Endothelial cell of umbilical vein (primary cell): ENCODE measurements at regions not wholly inside any gene's neighbourhood (a gene's known extent, or its start where the extent isn't known, plus 50 kb on each side); places are given as distances from the start of the nearest gene placed in this dataset.

ENCODE experiments used
- BruUV-seq: library from RNA; stranded (reverse); fragments of 400-500 nt; replicated peaks from 2 replicates; lab custom pipeline; 2021; lab: Mats Ljungman, UMichigan
- CTCF ChIA-PET: fragments of 300-600, 350-600 bp; sonication (Branson Sonifier 250); formaldehyde crosslinking; loops from one replicate; lab custom pipeline; 2021; ENCODE audit warnings: antibody characterized with exemption, inconsistent platforms; lab: Charles Lee
- POLR2A ChIA-PET: fragments of 300-600, 350-600 bp; sonication (Branson Sonifier 250); formaldehyde crosslinking; loops from one replicate; lab custom pipeline; 2021; ENCODE audit warnings: antibody characterized with exemption, inconsistent platforms; lab: Charles Lee
- DNase-seq: peaks from one replicate; pipeline ENCODE4 v3.0.0-alpha.2; 2011; ENCODE audit warnings: low read depth, low spot score
- FAIRE-seq: peaks from 2 replicates; lab custom pipeline; 2011; peaks lifted over from hg19 to GRCh38; lab: Jason Lieb, UNC
- H2AFZ ChIP-seq: 2 replicates; pipeline ENCODE4 v1.6.0; 2012; ENCODE audit warnings: low read depth, low read length, control low read depth, inconsistent platforms
- H3K27ac ChIP-seq: 2 replicates; pipeline ENCODE4 v1.5.1; 2011; ENCODE audit warnings: low read depth, mild to moderate bottlenecking, control low read depth, low read length, moderate library complexity; ENCODE audit not compliant: insufficient read depth
- H3K27me3 ChIP-seq, 2 experiments: 2 replicates each; pipeline versions ENCODE4 v1.6.0 to v1.6.1; 2011; ENCODE audit warnings: low read length in 2 of 2, mixed read lengths in 1 of 2; ENCODE audit not compliant: control insufficient read depth in 2 of 2, insufficient read depth in 2 of 2
- H3K36me3 ChIP-seq, 2 experiments: 2 replicates in 1 of 2; 3 replicates in 1 of 2; pipeline ENCODE4 v1.5.1; 2011; ENCODE audit warnings: low read length in 2 of 2, mild to moderate bottlenecking in 1 of 2, moderate library complexity in 1 of 2; ENCODE audit not compliant: control insufficient read depth in 2 of 2, insufficient read depth in 2 of 2; ENCODE audit errors: extremely low read depth in 1 of 2
- H3K4me1 ChIP-seq: 3 replicates; pipeline ENCODE4 v1.5.1; 2011; ENCODE audit warnings: mild to moderate bottlenecking, low read length; ENCODE audit not compliant: control insufficient read depth, insufficient read depth; ENCODE audit errors: extremely low read depth
- H3K4me2 ChIP-seq: 2 replicates; pipeline ENCODE4 v1.6.1; 2011; ENCODE audit warnings: low read length, control low read depth, mixed read lengths; ENCODE audit not compliant: insufficient read depth
- H3K4me3 ChIP-seq, 3 experiments: fragments of 200-600 bp in 1 of 3; sonication (generic), shearing (Covaris generic) in 1 of 3; replicated peaks in 1 of 3; 2 replicates each; pipeline ENCODE4 v1.5.1; 2011 to 2016; ENCODE audit warnings: control low read depth in 3 of 3, low read length in 3 of 3, mild to moderate bottlenecking in 2 of 3, inconsistent platforms in 1 of 3, low read depth in 1 of 3, moderate library complexity in 1 of 3; ENCODE audit not compliant: insufficient read depth in 1 of 3
- H3K79me2 ChIP-seq: 2 replicates; pipeline ENCODE4 v1.6.0; 2012; ENCODE audit warnings: low read length, inconsistent platforms; ENCODE audit not compliant: control insufficient read depth, insufficient read depth
- H3K9ac ChIP-seq: replicated peaks from 2 replicates; pipeline ENCODE3; 2011; ENCODE audit warnings: low read length, control low read depth; ENCODE audit not compliant: insufficient read depth; ENCODE audit errors: extremely low read depth
- H3K9me1 ChIP-seq: replicated peaks from 3 replicates; pipeline ENCODE4 v1.6.0; 2011; ENCODE audit warnings: mild to moderate bottlenecking, low read length; ENCODE audit not compliant: control insufficient read depth, insufficient read depth; ENCODE audit errors: extremely low read depth
- H3K9me3 ChIP-seq: replicated peaks from 2 replicates; pipeline ENCODE4 v1.5.1; 2012; ENCODE audit warnings: low read length, inconsistent platforms; ENCODE audit not compliant: control insufficient read depth, insufficient read depth
- H4K20me1 ChIP-seq: replicated peaks from 2 replicates; pipeline ENCODE3; 2011; ENCODE audit warnings: mild to moderate bottlenecking, low read length; ENCODE audit not compliant: control insufficient read depth, insufficient read depth; ENCODE audit errors: extremely low read depth
- EZH2 ChIP-seq: IDR thresholded peaks from 2 replicates; pipeline ENCODE4 v1.6.1; 2012; ENCODE audit warnings: borderline replicate concordance, low read depth, mild to moderate bottlenecking, moderate library complexity, low read length, inconsistent platforms; ENCODE audit not compliant: severe bottlenecking
- FOS ChIP-seq: IDR thresholded peaks from 2 replicates; pipeline ENCODE4 v1.6.1; 2011; ENCODE audit warnings: mild to moderate bottlenecking, low read length, moderate library complexity, borderline replicate concordance; ENCODE audit not compliant: insufficient read depth
- GATA2 ChIP-seq: IDR thresholded peaks from 2 replicates; pipeline ENCODE4 v1.7.0; 2011; ENCODE audit warnings: low read depth, mild to moderate bottlenecking, moderate library complexity, mixed read lengths, low read length; ENCODE audit not compliant: insufficient read length, insufficient read depth
- JUN ChIP-seq: IDR thresholded peaks from 2 replicates; pipeline ENCODE4 v1.6.1; 2011; ENCODE audit warnings: borderline replicate concordance, low read depth; ENCODE audit not compliant: insufficient read length, insufficient read depth
- MYC ChIP-seq: IDR thresholded peaks from one replicate; pipeline ENCODE4 v1.6.1; 2011; ENCODE audit warnings: mild to moderate bottlenecking, low read depth, low read length
- POLR2A ChIP-seq: IDR thresholded peaks from 2 replicates; pipeline ENCODE4 v1.6.1; 2012; ENCODE audit warnings: low read depth, mild to moderate bottlenecking, control low read depth, low read length
- POLR2AphosphoS5 ChIP-seq: IDR thresholded peaks from 2 replicates; pipeline ENCODE4 v1.6.1; 2012; ENCODE audit warnings: low read depth, mild to moderate bottlenecking, control low read depth, low read length, moderate library complexity; ENCODE audit not compliant: insufficient read depth
- dilution Hi-C: fragments of 300-500 bp; cut with MboI; formaldehyde crosslinking; loops from one replicate; pipeline ENCODE4 v1.15.0; 2019; ENCODE audit warnings: low sequenced_read_pairs; ENCODE audit not compliant: extremely low pct_ligation_motif_present
- intact Hi-C: fragments of 100-400 bp; cut with micrococcal nuclease; formaldehyde crosslinking; loops from one replicate; pipeline ENCODE4 v1.10.0; 2022
- TF ChIP-seq, protein P1 (sequence below): IDR thresholded peaks from 2 replicates; pipeline ENCODE4 v1.6.1; 2011; ENCODE audit not compliant: insufficient read depth, insufficient read length
- TF ChIP-seq, protein P2 (sequence below), 2 donors: IDR thresholded peaks; 1 replicate in 1 of 2; 2 replicates in 1 of 2; pipeline ENCODE4 v1.5.1; 2011; ENCODE audit warnings: low read length in 2 of 2, mild to moderate bottlenecking in 2 of 2, moderate library complexity in 2 of 2, control low read depth in 1 of 2, inconsistent platforms in 1 of 2, low read depth in 1 of 2; ENCODE audit not compliant: insufficient read depth in 1 of 2; ENCODE audit errors: extremely low read depth in 1 of 2

DNA sequence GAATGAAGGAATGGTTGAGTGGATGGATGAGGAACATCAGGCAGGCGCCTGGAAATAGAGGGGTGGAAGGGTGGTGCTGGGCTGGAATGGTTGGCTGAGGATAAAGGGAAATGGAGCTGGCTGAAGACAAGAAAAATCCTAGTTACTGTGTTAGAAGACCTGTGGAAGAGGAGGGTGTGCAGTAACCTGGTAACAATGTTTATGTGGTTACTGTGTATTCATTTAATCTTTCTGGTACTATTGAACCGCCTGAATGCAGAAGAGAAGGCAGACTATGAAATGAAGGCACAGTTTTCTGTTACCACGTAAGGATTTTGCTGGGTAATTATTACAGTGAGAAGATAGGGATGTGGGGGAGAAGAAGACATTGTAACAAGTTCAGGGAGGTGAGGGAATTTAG is 110.3 kb upstream of the MGAT5 start:
- H3K27me3 ChIP-seq = no peaks in the 10 kb centered on the region
- TF ChIP-seq, protein P1, sequence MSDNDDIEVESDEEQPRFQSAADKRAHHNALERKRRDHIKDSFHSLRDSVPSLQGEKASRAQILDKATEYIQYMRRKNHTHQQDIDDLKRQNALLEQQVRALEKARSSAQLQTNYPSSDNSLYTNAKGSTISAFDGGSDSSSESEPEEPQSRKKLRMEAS = no peak
- TF ChIP-seq POLR2AphosphoS5 = no peak
- TF ChIP-seq JUN = no peak
- TF ChIP-seq, protein P2, sequence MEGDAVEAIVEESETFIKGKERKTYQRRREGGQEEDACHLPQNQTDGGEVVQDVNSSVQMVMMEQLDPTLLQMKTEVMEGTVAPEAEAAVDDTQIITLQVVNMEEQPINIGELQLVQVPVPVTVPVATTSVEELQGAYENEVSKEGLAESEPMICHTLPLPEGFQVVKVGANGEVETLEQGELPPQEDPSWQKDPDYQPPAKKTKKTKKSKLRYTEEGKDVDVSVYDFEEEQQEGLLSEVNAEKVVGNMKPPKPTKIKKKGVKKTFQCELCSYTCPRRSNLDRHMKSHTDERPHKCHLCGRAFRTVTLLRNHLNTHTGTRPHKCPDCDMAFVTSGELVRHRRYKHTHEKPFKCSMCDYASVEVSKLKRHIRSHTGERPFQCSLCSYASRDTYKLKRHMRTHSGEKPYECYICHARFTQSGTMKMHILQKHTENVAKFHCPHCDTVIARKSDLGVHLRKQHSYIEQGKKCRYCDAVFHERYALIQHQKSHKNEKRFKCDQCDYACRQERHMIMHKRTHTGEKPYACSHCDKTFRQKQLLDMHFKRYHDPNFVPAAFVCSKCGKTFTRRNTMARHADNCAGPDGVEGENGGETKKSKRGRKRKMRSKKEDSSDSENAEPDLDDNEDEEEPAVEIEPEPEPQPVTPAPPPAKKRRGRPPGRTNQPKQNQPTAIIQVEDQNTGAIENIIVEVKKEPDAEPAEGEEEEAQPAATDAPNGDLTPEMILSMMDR (IDR thresholded peaks at IDR 0.05; ENCODE audit: extremely low read depth in 1 of 2, insufficient read depth in 1 of 2, low read depth in 1 of 2, low read length in 2 of 2) = no peak
- TF ChIP-seq EZH2 = no peak
- no peak for TF ChIP-seq MYC
- TF ChIP-seq GATA2 = no peak
- no peak for TF ChIP-seq POLR2A
- TF ChIP-seq FOS = no peak
- no peak for FAIRE-seq
- H3K9me3 ChIP-seq = no peaks in the 10 kb centered on the region
- peak overlapping the region; percentile 46 for H3K27ac ChIP-seq
- intact Hi-C loops (loop anchor here (1.0 kb wide), 2 partner anchors 18 to 34 kb away; no protein-coding TSS in a partner anchor), dilution Hi-C loops (no loop called here)
- no peaks in the 10 kb centered on the region for H4K20me1 ChIP-seq
- no peak overlapping the region for H3K4me3 ChIP-seq
- ChIA-PET CTCF (interaction anchor here (1.0 to 1.5 kb wide), 3 partner anchors 18 to 102 kb away, joined by 3 to 4 read pairs (median 4); no protein-coding TSS in a partner anchor), POLR2A (no interaction called here)
- H3K9ac ChIP-seq = no peak overlapping the region
- H3K4me2 ChIP-seq = no peak overlapping the region
- H3K36me3 ChIP-seq = peaks cover 0 to 3% of the 10 kb centered on the region in 2 experiments
- no peaks in the 10 kb centered on the region for H3K9me1 ChIP-seq
- DNase-seq = no peak
- peaks cover 39% of the 10 kb centered on the region for H3K79me2 ChIP-seq
- peaks cover 23% of the 10 kb centered on the region for H3K4me1 ChIP-seq
- H2AFZ ChIP-seq = no peak overlapping the region
- no TSS peak for BruUV-seq
